SK-N-SH (cell line): ENCODE measurements at regions not wholly inside any gene's neighbourhood (a gene's known extent, or its start where the extent isn't known, plus 50 kb on each side); places are given as distances from the start of the nearest gene placed in this dataset.

Experiments
- EP300 ChIP-seq, 2 experiments: IDR thresholded peaks; 2 replicates each; pipeline versions ENCODE4 v1.4.0 to v1.6.1; 2012; ENCODE audit warnings: borderline replicate concordance in 1 of 2, low read depth in 1 of 2, low read length in 1 of 2
- EZH2phosphoT487 ChIP-seq: fragments of 200-600 bp; sonication (generic); IDR thresholded peaks from 2 replicates; pipeline ENCODE4 v1.6.1; 2017; ENCODE audit warnings: low read depth, mixed run types, mild to moderate bottlenecking, antibody characterized with exemption, moderate library complexity, borderline replicate concordance
- FOXM1 ChIP-seq: IDR thresholded peaks from 2 replicates; pipeline ENCODE4 v1.4.0; 2012; ENCODE audit warnings: low read depth, mild to moderate bottlenecking
- GATA2 ChIP-seq: sonication (generic); formaldehyde crosslinking; IDR thresholded peaks from 2 replicates; pipeline ENCODE4 v1.5.0; 2020; ENCODE audit warnings: mild to moderate bottlenecking, missing genetic modification reagents
- JUND ChIP-seq: IDR thresholded peaks from 2 replicates; pipeline ENCODE4 v1.4.0; 2012
- NFIC ChIP-seq: IDR thresholded peaks from 2 replicates; pipeline ENCODE4 v1.4.0; 2012; ENCODE audit warnings: borderline replicate concordance
- POLR2AphosphoS5 ChIP-seq: IDR thresholded peaks from 2 replicates; pipeline ENCODE4 v1.6.1; 2012; ENCODE audit warnings: low read depth, low read length
- REST ChIP-seq: IDR thresholded peaks from 2 replicates; pipeline ENCODE4 v1.6.1; 2012; ENCODE audit warnings: mild to moderate bottlenecking, low read depth, low read length, moderate library complexity
- SIN3A ChIP-seq: IDR thresholded peaks from 2 replicates; pipeline ENCODE4 v1.6.1; 2012; ENCODE audit warnings: low read depth, mild to moderate bottlenecking, low read length, moderate library complexity, borderline replicate concordance
- TAF1 ChIP-seq: IDR thresholded peaks from 2 replicates; pipeline ENCODE4 v1.6.1; 2012; ENCODE audit warnings: low read depth, mild to moderate bottlenecking, low read length, moderate library complexity, borderline replicate concordance
- USF1 ChIP-seq: IDR thresholded peaks from 2 replicates; pipeline ENCODE4 v1.4.0; 2012; ENCODE audit warnings: low read depth, borderline replicate concordance
- YY1 ChIP-seq: IDR thresholded peaks from 2 replicates; pipeline ENCODE4 v1.4.0; 2012; ENCODE audit warnings: low read depth, mild to moderate bottlenecking
- TF ChIP-seq, protein P1 (sequence below): fragments of 200-600 bp; sonication (generic); IDR thresholded peaks from 2 replicates; pipeline ENCODE4 v1.6.1; 2017; ENCODE audit warnings: antibody characterized with exemption, mild to moderate bottlenecking, moderate library complexity
- TF ChIP-seq, protein P2 (sequence below): IDR thresholded peaks from 2 replicates; pipeline ENCODE4 v1.4.0; 2012; ENCODE audit warnings: low read depth, borderline replicate concordance

DNA sequence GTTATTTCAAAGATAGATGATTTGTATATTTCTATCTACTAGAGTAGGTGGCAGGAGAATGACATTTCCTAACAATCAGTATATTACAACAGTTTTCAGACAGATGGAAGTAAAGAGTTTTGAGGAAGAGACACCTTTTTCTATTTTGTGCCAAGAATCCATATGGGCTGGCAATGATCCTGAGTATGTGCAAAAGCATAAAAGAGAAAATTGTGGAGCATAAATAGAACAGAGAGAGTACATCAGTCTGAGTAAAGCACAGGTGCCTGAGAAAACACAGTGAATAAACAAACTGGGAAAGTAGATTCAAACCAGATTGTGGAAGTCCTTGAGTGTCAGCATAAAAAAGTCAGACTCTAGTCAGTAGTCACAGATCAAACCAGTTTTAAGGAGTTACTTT is 96.8 kb upstream of the WDR44 start:
- TF ChIP-seq, protein P1, sequence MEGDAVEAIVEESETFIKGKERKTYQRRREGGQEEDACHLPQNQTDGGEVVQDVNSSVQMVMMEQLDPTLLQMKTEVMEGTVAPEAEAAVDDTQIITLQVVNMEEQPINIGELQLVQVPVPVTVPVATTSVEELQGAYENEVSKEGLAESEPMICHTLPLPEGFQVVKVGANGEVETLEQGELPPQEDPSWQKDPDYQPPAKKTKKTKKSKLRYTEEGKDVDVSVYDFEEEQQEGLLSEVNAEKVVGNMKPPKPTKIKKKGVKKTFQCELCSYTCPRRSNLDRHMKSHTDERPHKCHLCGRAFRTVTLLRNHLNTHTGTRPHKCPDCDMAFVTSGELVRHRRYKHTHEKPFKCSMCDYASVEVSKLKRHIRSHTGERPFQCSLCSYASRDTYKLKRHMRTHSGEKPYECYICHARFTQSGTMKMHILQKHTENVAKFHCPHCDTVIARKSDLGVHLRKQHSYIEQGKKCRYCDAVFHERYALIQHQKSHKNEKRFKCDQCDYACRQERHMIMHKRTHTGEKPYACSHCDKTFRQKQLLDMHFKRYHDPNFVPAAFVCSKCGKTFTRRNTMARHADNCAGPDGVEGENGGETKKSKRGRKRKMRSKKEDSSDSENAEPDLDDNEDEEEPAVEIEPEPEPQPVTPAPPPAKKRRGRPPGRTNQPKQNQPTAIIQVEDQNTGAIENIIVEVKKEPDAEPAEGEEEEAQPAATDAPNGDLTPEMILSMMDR: no peak
- TF ChIP-seq FOXM1 (no peak), GATA2 (CRISPR knock-in tag) (no peak), YY1 (no peak), REST (no peak), EP300 (IDR thresholded peaks at IDR 0.05; ENCODE audit: borderline replicate concordance in 1 of 2, low read depth in 1 of 2, low read length in 1 of 2) (no peak), POLR2AphosphoS5 (no peak), JUND (no peak), USF1 (no peak), TAF1 (no peak), EZH2phosphoT487 (no peak), NFIC (no peak), SIN3A (no peak)
- TF ChIP-seq, protein P2, sequence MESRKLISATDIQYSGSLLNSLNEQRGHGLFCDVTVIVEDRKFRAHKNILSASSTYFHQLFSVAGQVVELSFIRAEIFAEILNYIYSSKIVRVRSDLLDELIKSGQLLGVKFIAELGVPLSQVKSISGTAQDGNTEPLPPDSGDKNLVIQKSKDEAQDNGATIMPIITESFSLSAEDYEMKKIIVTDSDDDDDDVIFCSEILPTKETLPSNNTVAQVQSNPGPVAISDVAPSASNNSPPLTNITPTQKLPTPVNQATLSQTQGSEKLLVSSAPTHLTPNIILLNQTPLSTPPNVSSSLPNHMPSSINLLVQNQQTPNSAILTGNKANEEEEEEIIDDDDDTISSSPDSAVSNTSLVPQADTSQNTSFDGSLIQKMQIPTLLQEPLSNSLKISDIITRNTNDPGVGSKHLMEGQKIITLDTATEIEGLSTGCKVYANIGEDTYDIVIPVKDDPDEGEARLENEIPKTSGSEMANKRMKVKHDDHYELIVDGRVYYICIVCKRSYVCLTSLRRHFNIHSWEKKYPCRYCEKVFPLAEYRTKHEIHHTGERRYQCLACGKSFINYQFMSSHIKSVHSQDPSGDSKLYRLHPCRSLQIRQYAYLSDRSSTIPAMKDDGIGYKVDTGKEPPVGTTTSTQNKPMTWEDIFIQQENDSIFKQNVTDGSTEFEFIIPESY: no peak
